HL-60 (cell line): ENCODE measurements at regions not wholly inside any gene's neighbourhood (a gene's known extent, or its start where the extent isn't known, plus 50 kb on each side); places are given as distances from the start of the nearest gene placed in this dataset.

ENCODE experiments used
- DNase-seq, 2 experiments: peaks; one replicate each; pipeline ENCODE4 v3.0.0-alpha.2; 2010 to 2020; ENCODE audit warnings: low read depth in 1 of 2, low spot score in 1 of 2
- H3K27ac ChIP-seq: fragments of 250-450 bp; sonication (Bioruptor Pico); replicated peaks from 2 replicates; pipeline ENCODE4 v1.5.1; 2020; ENCODE audit warnings: mild to moderate bottlenecking, moderate library complexity
- H3K27me3 ChIP-seq: fragments of 250-450 bp; sonication (Bioruptor Pico); 2 replicates; pipeline ENCODE4 v1.5.1; 2021; ENCODE audit warnings: mild to moderate bottlenecking, moderate library complexity; ENCODE audit not compliant: insufficient read depth, poor library complexity, severe bottlenecking
- H3K4me3 ChIP-seq: replicated peaks from 2 replicates; pipeline ENCODE4 v1.5.1; 2011; ENCODE audit warnings: mild to moderate bottlenecking, control low read depth, low read length; ENCODE audit not compliant: insufficient read depth
- GABPA ChIP-seq: IDR thresholded peaks from 2 replicates; pipeline ENCODE4 v1.6.1; 2012; ENCODE audit warnings: low read depth
- POLR2AphosphoS5 ChIP-seq: IDR thresholded peaks from 2 replicates; pipeline ENCODE4 v1.6.1; 2012; ENCODE audit warnings: low read depth
- SPI1 ChIP-seq: IDR thresholded peaks from 2 replicates; pipeline ENCODE4 v1.6.1; 2012; ENCODE audit warnings: low read depth, mild to moderate bottlenecking, borderline replicate concordance
- TF ChIP-seq, protein P1 (sequence below): IDR thresholded peaks from one replicate; pipeline ENCODE4 v1.5.1; 2011; ENCODE audit warnings: low read length, control low read depth, inconsistent platforms; ENCODE audit not compliant: insufficient read depth
- TF ChIP-seq, protein P2 (sequence below): IDR thresholded peaks from 2 replicates; pipeline ENCODE4 v1.6.1; 2012; ENCODE audit warnings: low read depth; ENCODE audit not compliant: insufficient replicate concordance

DNA sequence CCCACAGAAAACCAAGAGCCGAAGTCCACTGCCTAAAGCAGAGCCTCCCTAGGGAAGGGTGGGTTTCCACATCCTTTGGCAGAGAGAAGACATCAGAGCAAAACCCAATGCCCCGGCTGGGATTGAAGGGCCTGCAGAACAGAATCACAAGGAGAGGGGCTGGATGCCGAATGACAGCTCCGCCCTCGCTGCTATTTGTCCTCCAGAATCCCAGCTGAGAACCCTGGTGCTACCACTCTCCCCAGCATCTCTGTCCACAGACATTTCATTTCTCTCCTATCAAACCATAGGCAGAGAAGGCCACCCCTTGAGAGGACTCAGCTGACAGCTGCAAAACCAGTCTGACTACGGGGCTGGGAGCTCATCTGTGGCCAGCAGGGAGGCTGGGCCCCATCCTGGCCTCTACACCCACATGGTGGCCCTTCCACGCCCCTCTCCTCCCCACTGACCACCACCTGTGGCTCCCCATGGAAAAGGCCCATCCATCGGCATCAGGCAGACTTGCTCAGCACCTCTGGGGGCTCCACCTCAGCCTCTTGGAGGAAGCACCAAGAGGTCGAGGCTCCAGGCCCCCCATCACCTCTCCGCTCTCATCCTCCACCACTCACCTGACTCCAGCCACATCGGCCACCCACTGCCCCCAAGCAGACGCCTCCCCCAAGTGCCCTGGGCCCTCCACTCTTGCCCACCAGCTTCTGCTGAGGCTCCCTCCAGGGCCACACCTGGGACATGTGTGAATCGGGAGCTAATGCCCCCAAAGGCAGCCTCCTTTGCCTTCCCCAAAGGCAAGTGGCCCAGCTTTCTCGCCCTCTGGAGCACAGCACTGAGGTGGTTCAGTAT is 288.5 kb downstream of the C16orf95 start:
- H3K4me3 ChIP-seq: no peak overlapping the region
- DNase-seq: no peak
- no peak overlapping the region for H3K27ac ChIP-seq
- TF ChIP-seq, protein P1, sequence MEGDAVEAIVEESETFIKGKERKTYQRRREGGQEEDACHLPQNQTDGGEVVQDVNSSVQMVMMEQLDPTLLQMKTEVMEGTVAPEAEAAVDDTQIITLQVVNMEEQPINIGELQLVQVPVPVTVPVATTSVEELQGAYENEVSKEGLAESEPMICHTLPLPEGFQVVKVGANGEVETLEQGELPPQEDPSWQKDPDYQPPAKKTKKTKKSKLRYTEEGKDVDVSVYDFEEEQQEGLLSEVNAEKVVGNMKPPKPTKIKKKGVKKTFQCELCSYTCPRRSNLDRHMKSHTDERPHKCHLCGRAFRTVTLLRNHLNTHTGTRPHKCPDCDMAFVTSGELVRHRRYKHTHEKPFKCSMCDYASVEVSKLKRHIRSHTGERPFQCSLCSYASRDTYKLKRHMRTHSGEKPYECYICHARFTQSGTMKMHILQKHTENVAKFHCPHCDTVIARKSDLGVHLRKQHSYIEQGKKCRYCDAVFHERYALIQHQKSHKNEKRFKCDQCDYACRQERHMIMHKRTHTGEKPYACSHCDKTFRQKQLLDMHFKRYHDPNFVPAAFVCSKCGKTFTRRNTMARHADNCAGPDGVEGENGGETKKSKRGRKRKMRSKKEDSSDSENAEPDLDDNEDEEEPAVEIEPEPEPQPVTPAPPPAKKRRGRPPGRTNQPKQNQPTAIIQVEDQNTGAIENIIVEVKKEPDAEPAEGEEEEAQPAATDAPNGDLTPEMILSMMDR: no peak
- TF ChIP-seq, protein P2, sequence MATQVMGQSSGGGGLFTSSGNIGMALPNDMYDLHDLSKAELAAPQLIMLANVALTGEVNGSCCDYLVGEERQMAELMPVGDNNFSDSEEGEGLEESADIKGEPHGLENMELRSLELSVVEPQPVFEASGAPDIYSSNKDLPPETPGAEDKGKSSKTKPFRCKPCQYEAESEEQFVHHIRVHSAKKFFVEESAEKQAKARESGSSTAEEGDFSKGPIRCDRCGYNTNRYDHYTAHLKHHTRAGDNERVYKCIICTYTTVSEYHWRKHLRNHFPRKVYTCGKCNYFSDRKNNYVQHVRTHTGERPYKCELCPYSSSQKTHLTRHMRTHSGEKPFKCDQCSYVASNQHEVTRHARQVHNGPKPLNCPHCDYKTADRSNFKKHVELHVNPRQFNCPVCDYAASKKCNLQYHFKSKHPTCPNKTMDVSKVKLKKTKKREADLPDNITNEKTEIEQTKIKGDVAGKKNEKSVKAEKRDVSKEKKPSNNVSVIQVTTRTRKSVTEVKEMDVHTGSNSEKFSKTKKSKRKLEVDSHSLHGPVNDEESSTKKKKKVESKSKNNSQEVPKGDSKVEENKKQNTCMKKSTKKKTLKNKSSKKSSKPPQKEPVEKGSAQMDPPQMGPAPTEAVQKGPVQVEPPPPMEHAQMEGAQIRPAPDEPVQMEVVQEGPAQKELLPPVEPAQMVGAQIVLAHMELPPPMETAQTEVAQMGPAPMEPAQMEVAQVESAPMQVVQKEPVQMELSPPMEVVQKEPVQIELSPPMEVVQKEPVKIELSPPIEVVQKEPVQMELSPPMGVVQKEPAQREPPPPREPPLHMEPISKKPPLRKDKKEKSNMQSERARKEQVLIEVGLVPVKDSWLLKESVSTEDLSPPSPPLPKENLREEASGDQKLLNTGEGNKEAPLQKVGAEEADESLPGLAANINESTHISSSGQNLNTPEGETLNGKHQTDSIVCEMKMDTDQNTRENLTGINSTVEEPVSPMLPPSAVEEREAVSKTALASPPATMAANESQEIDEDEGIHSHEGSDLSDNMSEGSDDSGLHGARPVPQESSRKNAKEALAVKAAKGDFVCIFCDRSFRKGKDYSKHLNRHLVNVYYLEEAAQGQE: no peak
- TF ChIP-seq POLR2AphosphoS5 (no peak), GABPA (no peak), SPI1 (no peak)
- no peaks in the 10 kb centered on the region for H3K27me3 ChIP-seq

DNA sequence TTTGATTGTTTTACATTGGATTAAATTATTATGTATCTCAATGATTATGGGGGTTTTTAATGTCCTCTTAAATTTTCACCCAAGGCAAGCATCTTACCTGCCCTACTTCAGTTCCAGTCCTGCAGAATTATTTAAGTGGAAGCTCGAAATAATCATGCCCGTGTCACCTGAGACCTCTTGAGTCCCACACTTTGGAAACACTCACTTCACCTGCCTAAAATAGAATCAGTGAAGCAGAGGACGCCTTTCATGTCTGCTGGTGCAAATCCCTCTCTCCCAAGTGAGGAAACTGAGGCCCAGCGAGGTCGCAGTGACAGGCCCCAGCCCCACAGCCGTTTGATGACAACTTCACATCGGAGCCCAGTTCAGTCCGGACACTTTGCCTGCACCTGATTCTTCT is 284.6 kb downstream of the C16orf95 start:
- DNase-seq: no peak
- Histone ChIP-seq H3K27me3 (no peaks in the 10 kb centered on the region), H3K4me3 (no peak overlapping the region), H3K27ac (no peak overlapping the region)
- TF ChIP-seq SPI1 (no peak), GABPA (no peak), POLR2AphosphoS5 (no peak)
- TF ChIP-seq, protein P1: no peak
- TF ChIP-seq, protein P2: no peak

DNA sequence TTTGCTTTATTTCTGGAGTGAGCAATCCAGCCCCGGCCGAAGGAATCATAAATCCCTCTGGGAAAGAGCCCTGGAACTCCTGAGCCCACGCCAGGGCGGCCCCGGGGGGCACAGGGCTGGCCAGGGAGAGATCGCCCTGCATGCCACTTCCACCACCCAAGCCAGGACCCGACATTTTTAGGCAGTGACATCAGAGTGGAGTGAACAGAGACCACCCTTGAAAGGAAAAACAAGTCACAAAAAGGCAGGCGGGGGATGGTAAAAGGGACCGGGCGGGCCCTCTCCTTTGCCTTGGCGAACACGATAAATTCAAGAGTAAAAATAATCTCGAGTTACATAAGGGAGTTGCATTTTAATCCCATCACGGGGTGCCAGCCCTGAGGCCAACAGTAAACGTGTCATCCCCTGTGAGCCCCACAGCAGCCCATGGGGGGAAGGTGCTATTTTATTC is 284.1 kb downstream of the C16orf95 start:
- no peak overlapping the region for H3K4me3 ChIP-seq
- H3K27ac ChIP-seq: no peak overlapping the region
- TF ChIP-seq, protein P1: no peak
- TF ChIP-seq, protein P2: no peak
- TF ChIP-seq POLR2AphosphoS5 (no peak), SPI1 (no peak), GABPA (no peak)
- no peak for DNase-seq
- H3K27me3 ChIP-seq: no peaks in the 10 kb centered on the region
